ENCODE measurements at regions not wholly inside any gene's neighbourhood (a gene's known extent, or its start where the extent isn't known, plus 50 kb on each side); places are given as distances from the start of the nearest gene placed in this dataset.

DNA sequence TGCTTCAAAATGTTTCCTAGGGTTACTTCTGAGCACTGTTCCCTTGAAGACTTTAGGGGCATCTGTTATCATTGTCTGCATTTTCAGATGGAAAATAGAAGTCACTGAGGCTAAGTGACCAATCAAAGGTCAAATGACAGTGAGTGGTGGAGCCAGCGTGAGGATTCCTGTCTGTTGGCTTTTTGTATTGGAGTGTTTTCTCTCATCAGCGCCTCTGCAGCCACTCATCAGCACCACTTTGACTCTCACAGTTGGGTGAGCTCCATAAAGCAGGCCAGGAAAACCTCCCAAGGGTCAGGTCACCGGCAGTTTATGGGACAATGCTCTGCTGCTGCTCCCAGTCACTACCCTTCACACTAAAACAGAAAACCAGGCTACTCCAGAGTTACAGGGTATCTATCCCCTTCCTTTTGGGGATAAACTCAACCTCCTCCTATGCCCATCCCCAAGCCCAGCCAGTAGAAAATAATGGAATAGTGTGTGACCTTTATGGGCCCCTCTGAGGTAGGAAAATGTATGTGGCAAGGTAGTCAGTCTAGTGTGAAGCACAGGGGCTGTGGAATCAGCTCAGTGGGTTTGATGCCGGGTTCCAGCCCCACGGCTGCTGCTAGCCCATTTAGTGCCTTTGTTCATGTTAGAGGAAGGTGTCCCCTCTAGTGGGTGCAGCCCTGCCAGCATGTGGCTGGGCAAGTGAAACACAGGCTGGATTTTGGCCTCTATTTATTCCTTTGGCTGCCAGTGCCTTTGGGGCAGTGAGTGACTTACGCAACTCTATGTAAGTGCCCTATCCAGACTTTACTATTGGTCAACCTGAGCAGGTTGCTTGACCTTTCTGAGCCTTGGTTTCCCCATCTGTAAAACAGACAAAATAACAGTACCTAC lies 133.8 kb upstream of the CPM start:
- no peak for DNase-seq (ENCODE audit: low read depth)
- TF ChIP-seq, protein P1, sequence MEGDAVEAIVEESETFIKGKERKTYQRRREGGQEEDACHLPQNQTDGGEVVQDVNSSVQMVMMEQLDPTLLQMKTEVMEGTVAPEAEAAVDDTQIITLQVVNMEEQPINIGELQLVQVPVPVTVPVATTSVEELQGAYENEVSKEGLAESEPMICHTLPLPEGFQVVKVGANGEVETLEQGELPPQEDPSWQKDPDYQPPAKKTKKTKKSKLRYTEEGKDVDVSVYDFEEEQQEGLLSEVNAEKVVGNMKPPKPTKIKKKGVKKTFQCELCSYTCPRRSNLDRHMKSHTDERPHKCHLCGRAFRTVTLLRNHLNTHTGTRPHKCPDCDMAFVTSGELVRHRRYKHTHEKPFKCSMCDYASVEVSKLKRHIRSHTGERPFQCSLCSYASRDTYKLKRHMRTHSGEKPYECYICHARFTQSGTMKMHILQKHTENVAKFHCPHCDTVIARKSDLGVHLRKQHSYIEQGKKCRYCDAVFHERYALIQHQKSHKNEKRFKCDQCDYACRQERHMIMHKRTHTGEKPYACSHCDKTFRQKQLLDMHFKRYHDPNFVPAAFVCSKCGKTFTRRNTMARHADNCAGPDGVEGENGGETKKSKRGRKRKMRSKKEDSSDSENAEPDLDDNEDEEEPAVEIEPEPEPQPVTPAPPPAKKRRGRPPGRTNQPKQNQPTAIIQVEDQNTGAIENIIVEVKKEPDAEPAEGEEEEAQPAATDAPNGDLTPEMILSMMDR (conservative IDR thresholded peaks at IDR 0.05; ENCODE audit: control insufficient read depth, insufficient read depth, low read depth, low read length) = no peak
- no peak overlapping the region for H3K4me3 ChIP-seq (ENCODE audit: control insufficient read depth, low read depth, low read length)

DNA sequence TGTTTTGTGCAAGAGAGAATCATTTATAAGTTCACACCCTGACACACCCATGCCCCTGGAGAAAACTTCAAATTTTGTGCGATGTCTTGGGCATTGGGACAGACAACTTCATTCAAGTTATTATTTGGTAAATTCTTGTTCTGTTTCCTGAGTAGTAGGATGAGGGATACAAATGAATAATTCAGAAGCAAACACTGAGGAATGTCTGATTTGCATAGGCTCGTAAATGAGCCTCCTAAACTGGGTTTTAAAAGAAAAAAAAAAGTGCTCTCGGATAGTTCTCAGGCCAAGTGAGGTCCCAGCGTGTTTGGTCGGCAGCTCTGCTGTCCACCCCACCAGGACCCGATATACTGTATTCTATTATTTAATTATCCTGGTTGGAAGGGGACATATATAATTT lies 134.7 kb upstream of the CPM start:
- H3K4me3 ChIP-seq (ENCODE audit: control insufficient read depth, low read depth, low read length) = no peak overlapping the region
- no peak for DNase-seq (ENCODE audit: low read depth)
- TF ChIP-seq, protein P1 (conservative IDR thresholded peaks at IDR 0.05; ENCODE audit: control insufficient read depth, insufficient read depth, low read depth, low read length) = no peak

DNA sequence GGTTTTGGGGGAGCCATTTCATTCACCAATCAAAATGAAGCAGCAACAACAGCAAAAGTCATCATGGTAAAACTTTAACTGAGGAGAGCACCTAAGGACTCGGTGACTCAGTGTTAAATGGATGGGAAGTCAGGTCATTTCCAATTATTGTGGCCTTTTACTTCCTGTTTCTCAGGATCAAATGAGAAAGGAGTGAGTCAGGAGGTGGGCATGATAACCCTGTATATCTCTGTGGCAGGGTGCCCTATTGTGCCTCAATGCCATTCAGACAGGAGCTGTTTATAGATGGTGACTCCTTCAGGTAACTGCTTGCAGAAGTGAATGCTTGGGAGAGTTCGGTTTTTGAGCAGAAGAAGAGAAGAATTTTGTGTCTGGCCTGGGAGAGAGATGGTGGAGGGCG lies 135.5 kb upstream of the CPM start:
- H3K4me3 ChIP-seq (ENCODE audit: control insufficient read depth, low read depth, low read length) = no peak overlapping the region
- DNase-seq (ENCODE audit: low read depth) = peak; percentile 78

DNA sequence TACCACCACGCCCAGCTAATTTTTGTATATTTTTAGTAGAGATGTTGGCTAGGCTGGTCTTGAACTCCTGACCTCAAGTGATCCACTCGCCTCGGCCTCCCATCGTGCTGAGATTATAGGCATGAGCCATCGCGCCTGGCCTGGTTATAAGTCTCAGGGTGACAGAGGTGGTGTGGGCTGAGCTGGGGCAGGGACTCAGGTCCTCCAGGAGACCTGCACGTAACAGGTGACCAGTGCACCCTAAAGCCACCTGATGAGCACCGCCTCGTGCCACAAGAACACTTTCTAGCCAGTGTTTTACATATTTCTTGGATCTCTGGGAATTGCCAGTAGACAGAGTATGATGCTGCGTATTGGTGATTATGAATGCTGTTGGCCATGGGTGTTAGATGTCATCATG lies 136.5 kb upstream of the CPM start:
- no peak overlapping the region for H3K4me3 ChIP-seq (ENCODE audit: control insufficient read depth, low read depth, low read length)
- TF ChIP-seq, protein P1 (conservative IDR thresholded peaks at IDR 0.05; ENCODE audit: control insufficient read depth, insufficient read depth, low read depth, low read length) = no peak
- no peak for DNase-seq (ENCODE audit: low read depth)

More for the DNA sequence above, 135.5 kb upstream of the CPM start:
- TF ChIP-seq, protein P1 (conservative IDR thresholded peaks at IDR 0.05; ENCODE audit: control insufficient read depth, insufficient read depth, low read depth, low read length) = no peak

DNA sequence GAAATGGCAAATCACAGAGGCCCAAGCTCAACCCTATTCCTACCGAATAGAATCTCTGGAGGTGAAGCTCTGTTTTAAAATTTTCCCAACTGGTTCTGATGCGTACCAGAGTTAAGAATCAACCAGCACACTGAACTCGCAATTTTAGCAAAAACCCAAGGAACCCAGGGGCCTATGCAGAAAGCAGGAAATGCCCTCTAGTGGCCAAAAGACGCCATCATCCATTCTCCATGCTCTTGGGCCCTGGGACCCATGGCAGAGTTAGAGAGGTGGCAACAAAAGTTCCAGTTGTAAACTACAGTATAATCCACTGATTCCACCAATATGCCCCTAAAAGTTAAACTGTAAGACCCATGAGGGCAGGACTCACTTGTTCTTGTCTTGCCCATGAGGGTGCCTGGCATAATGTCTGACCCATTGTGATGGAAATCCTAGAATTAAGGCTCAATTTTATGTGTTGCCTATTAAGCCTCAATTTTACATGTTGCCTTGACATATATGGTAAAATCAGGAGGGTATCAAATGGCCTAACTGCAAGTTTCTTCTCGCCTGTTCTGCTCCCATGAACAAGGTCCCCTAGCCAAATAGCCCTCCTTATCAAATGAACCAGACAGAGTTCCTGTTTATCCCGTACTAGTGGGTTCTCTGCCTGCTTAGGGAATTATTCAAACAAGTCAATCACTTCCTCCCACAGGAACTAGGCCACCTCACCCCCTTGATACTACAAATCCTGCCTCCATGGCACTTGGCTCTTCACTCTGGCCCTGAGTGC lies 137.5 kb upstream of the CPM start:
- peak; percentile 84 for DNase-seq (ENCODE audit: low read depth)
- H3K4me3 ChIP-seq (ENCODE audit: control insufficient read depth, low read depth, low read length) = no peak overlapping the region
- TF ChIP-seq, protein P1 (conservative IDR thresholded peaks at IDR 0.05; ENCODE audit: control insufficient read depth, insufficient read depth, low read depth, low read length) = peak; percentile 99

DNA sequence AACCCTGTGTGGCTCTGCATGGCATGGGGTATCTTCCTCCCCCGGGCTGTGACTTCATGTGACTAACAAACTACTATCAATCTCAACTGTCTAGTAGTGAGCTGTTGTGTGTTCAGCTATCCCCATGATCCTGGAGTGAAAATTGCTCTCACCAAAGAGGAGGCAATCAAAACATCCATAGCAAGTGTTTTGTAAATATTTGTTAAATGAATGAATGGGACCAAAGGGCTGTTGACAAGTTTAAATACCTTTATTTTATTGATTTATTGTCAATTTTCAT lies 138.1 kb upstream of the CPM start:
- TF ChIP-seq, protein P1 (conservative IDR thresholded peaks at IDR 0.05; ENCODE audit: control insufficient read depth, insufficient read depth, low read depth, low read length) = no peak
- H3K4me3 ChIP-seq (ENCODE audit: control insufficient read depth, low read depth, low read length) = no peak overlapping the region
- peak; percentile 17 for DNase-seq (ENCODE audit: low read depth)
